Mucosa of rectum (tissue), 2 donors: ENCODE measurements at regions not wholly inside any gene's neighbourhood (a gene's known extent, or its start where the extent isn't known, plus 50 kb on each side); places are given as distances from the start of the nearest gene placed in this dataset.

Experiments used
- H3K27ac ChIP-seq, 2 donors: one replicate each; pipeline ENCODE4 v1.7.0; 2013; ENCODE audit warnings: inconsistent platforms in 2 of 2, low read depth in 2 of 2, low read length in 2 of 2
- H3K27me3 ChIP-seq, 2 donors: one replicate each; pipeline ENCODE4 v1.7.0; 2013; ENCODE audit warnings: low read length in 2 of 2; ENCODE audit not compliant: control insufficient read depth in 2 of 2, insufficient read depth in 2 of 2
- H3K36me3 ChIP-seq, 2 donors: one replicate each; pipeline ENCODE4 v1.7.0; 2013; ENCODE audit warnings: low read length in 2 of 2; ENCODE audit not compliant: control insufficient read depth in 2 of 2, insufficient read depth in 2 of 2
- H3K4me1 ChIP-seq, 2 donors: one replicate each; pipeline ENCODE4 v1.7.0; 2013; ENCODE audit warnings: low read length in 2 of 2, mild to moderate bottlenecking in 1 of 2; ENCODE audit not compliant: control insufficient read depth in 2 of 2, insufficient read depth in 2 of 2
- H3K4me3 ChIP-seq, 2 donors: one replicate each; pipeline ENCODE4 v1.7.0; 2013; ENCODE audit warnings: low read length in 2 of 2
- H3K9ac ChIP-seq, 2 donors: one replicate each; pipeline ENCODE4 v1.7.0; 2013; ENCODE audit warnings: low read length in 2 of 2, low read depth in 1 of 2, mild to moderate bottlenecking in 1 of 2
- H3K9me3 ChIP-seq, 2 donors: one replicate each; pipeline ENCODE4 v1.7.0; 2013; ENCODE audit warnings: low read length in 2 of 2; ENCODE audit not compliant: control insufficient read depth in 2 of 2
- donor health status: healthy.
- donor health status: Normal muscosa, but diverticular disease.

DNA sequence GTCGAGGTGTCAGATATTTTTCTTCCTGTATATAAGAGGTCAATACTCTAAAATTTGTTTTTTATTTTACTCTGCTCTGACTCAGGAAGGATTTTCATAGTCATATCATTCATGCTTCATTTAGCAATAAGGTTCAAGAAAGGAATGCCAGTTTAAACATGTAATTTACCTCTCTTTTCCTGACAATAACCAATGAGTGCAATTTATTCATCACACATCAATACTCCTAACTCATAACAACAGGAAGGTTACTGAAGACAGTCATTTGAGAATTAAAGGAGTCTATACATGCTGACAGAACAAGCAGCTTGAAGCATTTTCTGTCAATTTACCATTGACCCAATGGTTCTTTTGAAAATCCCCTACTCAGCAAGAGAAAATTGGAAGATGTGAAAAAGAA lies 190.3 kb upstream of the RPS6KA3 start:
- Histone ChIP-seq H3K4me1 (no peaks in the 10 kb centered on the region), H3K36me3 (no peaks in the 10 kb centered on the region), H3K27me3 (peaks cover 0 to 1% of the 10 kb centered on the region in 2 donors), H3K9ac (no peak overlapping the region), H3K9me3 (no peaks in the 10 kb centered on the region), H3K4me3 (no peak overlapping the region), H3K27ac (no peak overlapping the region)

DNA sequence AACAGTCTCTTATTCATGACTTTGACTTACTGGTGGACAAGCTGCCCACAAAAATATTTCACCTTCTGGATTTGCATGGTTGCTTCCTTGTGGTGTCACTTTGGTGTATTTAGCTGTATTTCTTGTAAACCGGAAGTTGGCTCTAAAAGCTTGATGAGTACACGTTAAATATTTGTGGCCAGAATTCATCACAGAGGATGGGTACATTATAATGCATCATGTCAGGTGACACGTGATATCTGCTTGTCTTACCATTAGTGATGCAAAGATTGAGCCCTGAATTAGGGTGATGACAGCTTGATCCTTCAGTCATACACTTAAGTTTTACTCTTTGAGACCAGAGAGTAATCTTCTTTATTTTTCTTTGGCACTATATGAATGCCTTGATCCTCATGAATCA lies 188.3 kb upstream of the RPS6KA3 start:
- no peak overlapping the region for H3K9ac ChIP-seq
- H3K27me3 ChIP-seq = peaks cover 0 to 1% of the 10 kb centered on the region in 2 donors
- H3K36me3 ChIP-seq = no peaks in the 10 kb centered on the region
- no peak overlapping the region for H3K27ac ChIP-seq
- no peaks in the 10 kb centered on the region for H3K4me1 ChIP-seq
- H3K4me3 ChIP-seq = no peak overlapping the region
- H3K9me3 ChIP-seq = no peaks in the 10 kb centered on the region

DNA sequence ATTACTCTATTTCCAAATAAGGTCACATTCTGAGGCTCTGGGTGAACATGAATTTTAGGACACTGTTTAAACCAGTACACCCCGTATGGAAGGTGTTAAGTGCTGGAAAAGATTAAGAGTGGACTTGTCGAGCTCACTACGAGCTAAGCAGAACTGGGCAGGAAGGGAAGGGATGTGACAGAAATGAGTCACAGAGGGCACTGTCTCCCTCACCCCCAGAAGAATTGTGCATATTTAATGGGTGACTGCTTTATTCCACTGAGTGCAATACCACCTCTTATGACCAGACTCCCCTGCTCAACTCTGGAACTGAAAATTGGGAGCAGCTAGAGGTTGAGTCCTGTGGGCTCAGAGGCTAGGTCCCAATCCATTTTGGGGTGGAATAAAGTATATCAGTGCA lies 187.4 kb upstream of the RPS6KA3 start:
- Histone ChIP-seq H3K9me3 (no peaks in the 10 kb centered on the region), H3K4me1 (no peaks in the 10 kb centered on the region), H3K27ac (no peak overlapping the region), H3K4me3 (no peak overlapping the region), H3K9ac (no peak overlapping the region), H3K27me3 (peaks cover 0 to 1% of the 10 kb centered on the region in 2 donors), H3K36me3 (no peaks in the 10 kb centered on the region)

DNA sequence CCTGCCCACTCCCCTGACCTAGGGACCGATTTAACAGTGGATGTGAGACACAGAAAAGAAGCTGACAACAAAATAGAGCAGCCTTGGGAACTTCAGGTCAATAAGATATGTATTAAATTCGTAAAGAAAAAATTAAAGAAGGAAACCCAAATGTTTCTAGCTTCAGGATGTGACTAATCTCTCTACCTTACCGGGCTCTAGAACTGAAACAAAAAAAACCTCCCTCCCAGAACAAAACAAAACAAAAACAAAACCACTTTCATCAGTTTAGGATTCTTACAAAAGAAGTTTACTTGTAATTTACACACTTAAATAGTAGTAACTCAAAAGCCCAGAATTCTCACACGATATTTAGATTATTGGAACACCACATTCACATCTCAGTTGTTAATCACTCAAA lies 185.8 kb upstream of the RPS6KA3 start:
- Histone ChIP-seq H3K9ac (no peak overlapping the region), H3K4me1 (no peaks in the 10 kb centered on the region), H3K36me3 (no peaks in the 10 kb centered on the region), H3K9me3 (no peaks in the 10 kb centered on the region), H3K27me3 (peaks cover 0 to 1% of the 10 kb centered on the region in 2 donors), H3K4me3 (no peak overlapping the region), H3K27ac (no peak overlapping the region)

DNA sequence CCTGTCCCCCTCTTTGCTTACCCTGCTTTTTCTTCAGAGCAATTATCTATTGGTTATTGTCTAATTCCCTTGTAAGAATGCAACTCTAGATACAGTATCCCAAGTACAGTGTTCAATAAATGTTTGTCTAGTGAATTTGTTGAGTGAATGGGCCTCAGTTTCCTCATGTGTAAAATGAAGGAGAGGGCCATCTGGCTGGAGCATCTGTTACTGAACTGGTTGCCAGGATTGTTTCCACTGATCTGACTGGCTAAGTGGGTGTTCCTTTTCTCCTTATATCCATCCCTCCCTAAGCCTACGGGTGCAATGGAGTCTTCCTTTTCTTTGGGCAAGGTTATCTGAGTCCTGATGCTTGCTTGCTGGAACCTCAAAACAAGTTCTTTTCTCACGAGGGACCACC lies 185.2 kb upstream of the RPS6KA3 start:
- H3K9ac ChIP-seq = no peak overlapping the region
- H3K36me3 ChIP-seq = no peaks in the 10 kb centered on the region
- H3K27ac ChIP-seq = no peak overlapping the region
- H3K9me3 ChIP-seq = no peaks in the 10 kb centered on the region
- no peak overlapping the region for H3K4me3 ChIP-seq
- no peaks in the 10 kb centered on the region for H3K4me1 ChIP-seq
- H3K27me3 ChIP-seq = peaks cover 0 to 1% of the 10 kb centered on the region in 2 donors

DNA sequence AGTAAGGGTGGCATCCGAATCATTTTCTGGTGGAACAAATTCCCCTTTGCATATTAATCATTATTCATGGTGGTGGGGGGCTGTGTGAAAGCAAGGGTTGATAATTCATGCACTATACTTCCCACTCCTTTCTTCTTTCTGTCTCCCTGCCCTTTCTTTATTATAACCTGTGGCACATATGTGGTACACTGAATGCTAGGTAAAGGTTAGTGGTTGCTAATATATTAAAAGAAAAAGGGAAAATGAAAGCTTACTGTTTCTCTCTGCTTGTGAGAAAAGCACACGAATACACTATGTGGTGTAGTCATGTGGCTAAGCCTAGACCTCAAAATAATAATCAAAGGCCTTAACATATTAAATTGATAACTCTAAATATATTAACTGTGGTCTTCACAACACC lies 178.4 kb upstream of the RPS6KA3 start:
- H3K4me1 ChIP-seq = peaks cover 8 to 9% of the 10 kb centered on the region in 2 donors
- no peaks in the 10 kb centered on the region for H3K27me3 ChIP-seq
- H3K9ac ChIP-seq = no peak overlapping the region
- no peak overlapping the region for H3K27ac ChIP-seq
- no peaks in the 10 kb centered on the region for H3K36me3 ChIP-seq
- H3K4me3 ChIP-seq = no peak overlapping the region
- H3K9me3 ChIP-seq = no peaks in the 10 kb centered on the region

DNA sequence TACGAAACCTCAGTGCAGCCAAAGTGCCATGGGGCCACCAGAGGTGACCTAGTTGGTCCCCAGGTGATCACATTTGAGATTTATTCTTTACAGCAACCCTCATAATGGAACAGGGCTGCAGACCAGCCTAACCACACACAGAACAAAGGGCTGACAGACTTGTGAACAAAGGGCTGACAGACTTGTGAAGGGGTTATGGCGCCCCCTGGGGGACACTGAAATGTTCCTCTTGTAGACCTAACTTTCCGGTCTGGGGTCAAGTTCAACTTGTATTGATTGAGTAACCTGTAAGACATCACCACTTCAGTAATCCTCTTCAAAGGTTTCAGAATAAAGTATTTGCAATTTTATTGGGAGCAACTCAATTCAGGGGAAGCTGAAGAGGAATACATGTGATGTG lies 175.9 kb upstream of the RPS6KA3 start:
- H3K4me3 ChIP-seq = no peak overlapping the region
- no peaks in the 10 kb centered on the region for H3K27me3 ChIP-seq
- H3K9ac ChIP-seq = no peak overlapping the region
- H3K4me1 ChIP-seq = peaks cover 8 to 10% of the 10 kb centered on the region in 2 donors
- no peaks in the 10 kb centered on the region for H3K36me3 ChIP-seq
- no peak overlapping the region for H3K27ac ChIP-seq
- no peaks in the 10 kb centered on the region for H3K9me3 ChIP-seq

DNA sequence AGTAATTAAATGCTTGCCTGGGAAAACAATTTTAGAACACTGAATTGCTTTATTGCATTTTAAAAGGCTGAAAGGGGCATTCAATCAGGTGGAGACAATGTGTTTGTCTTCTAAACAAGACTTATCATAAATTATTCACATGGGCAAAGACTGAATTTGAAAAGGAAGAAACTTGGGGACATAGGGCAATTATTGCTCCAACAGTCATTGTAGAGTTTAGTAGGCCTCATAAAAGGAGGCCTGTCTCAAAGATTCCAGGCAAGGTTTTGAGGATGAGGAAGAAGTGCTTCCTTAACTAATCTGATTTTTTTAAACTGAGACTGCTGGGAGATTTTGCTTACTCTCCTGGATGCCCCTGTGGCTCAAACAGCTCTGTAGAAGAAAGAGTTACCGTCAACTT lies 174.4 kb upstream of the RPS6KA3 start:
- no peaks in the 10 kb centered on the region for H3K36me3 ChIP-seq
- no peak overlapping the region for H3K4me3 ChIP-seq
- no peak overlapping the region for H3K9ac ChIP-seq
- no peaks in the 10 kb centered on the region for H3K9me3 ChIP-seq
- H3K27ac ChIP-seq = no peak overlapping the region
- no peaks in the 10 kb centered on the region for H3K27me3 ChIP-seq
- peaks cover 8 to 10% of the 10 kb centered on the region in 2 donors for H3K4me1 ChIP-seq

DNA sequence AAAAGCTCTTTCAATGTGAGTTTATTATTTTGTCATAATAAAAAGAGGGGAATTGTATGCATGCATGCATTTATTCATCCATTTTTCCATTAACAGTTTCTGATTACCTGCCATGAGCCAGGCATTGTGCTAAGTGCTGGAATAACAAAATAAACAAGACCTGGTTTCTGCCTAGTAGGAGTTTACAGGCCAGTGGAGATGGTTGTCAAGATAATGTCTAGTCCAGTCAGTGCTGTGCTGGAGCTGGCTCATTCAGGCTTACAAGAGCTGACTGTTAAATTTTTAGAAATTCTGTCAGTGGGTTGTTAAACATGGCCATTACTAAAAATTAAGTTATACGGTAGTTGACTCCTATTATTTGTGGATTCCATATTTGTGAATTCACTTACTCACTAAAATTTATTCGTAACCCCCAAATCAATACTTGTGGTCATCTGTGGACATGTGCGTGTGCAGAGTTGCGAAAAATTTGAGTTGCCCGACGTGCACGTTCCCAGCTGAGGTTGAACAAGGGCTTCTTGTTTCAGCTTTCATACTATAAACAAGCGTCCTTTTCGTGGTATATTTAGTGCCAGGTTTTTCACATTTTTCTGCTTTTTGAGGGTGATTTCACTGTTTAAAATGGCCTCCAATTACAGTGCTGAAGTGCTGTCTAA lies 172.3 kb upstream of the RPS6KA3 start:
- peaks cover 8 to 10% of the 10 kb centered on the region in 2 donors for H3K4me1 ChIP-seq
- no peak overlapping the region for H3K4me3 ChIP-seq
- no peaks in the 10 kb centered on the region for H3K36me3 ChIP-seq
- H3K9me3 ChIP-seq = no peaks in the 10 kb centered on the region
- H3K27me3 ChIP-seq = no peaks in the 10 kb centered on the region
- H3K9ac ChIP-seq = no peak overlapping the region
- no peak overlapping the region for H3K27ac ChIP-seq

DNA sequence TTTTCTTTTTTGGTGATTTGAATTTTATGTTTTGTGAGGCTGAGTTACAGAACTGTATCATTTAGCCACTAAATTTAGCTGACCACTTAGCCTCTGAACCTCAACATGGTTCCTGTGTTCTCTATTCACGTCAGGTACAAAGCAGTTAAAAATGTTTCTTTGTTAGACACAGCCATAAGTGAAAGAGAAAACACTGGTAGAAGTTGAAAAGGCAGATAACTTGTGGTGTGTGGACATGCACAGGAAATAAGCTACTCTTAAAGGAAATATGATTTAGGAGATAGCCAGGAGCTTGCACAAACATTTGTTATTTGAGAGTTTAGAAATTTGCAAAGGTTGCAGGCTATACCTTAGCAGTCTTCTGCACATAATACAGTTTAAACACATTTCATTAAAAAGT lies 171.0 kb upstream of the RPS6KA3 start:
- Histone ChIP-seq H3K4me3 (no peak overlapping the region), H3K9ac (no peak overlapping the region), H3K36me3 (no peaks in the 10 kb centered on the region), H3K27me3 (no peaks in the 10 kb centered on the region), H3K9me3 (no peaks in the 10 kb centered on the region), H3K27ac (no peak overlapping the region), H3K4me1 (peaks cover 8 to 9% of the 10 kb centered on the region in 2 donors)

DNA sequence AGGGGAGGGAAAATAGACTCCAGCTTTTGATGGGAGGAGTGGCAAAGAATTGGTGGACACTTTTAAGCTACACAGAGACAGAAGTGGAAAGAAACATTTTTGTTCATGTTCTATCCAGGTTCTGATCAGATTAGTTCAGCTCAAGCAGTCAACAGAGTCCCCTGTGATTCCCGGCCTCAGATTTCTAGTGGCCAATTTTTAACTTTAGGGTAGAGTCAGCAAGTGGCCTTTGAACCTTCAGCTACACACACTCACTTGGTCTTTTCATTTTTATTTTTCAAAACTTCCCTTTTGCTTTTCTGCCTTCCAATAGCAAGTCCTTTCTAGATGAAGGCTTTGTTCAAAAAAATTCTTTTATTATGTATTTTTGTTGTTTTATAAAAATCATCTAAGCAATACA lies 169.2 kb upstream of the RPS6KA3 start:
- no peaks in the 10 kb centered on the region for H3K36me3 ChIP-seq
- H3K4me3 ChIP-seq = no peak overlapping the region
- H3K9me3 ChIP-seq = no peaks in the 10 kb centered on the region
- H3K9ac ChIP-seq = no peak overlapping the region
- no peak overlapping the region for H3K27ac ChIP-seq
- peaks cover 4 to 5% of the 10 kb centered on the region in 2 donors for H3K4me1 ChIP-seq
- no peaks in the 10 kb centered on the region for H3K27me3 ChIP-seq
